ENCODE measurements at regions not wholly inside any gene's neighbourhood (a gene's known extent, or its start where the extent isn't known, plus 50 kb on each side); places are given as distances from the start of the nearest gene placed in this dataset.

DNA sequence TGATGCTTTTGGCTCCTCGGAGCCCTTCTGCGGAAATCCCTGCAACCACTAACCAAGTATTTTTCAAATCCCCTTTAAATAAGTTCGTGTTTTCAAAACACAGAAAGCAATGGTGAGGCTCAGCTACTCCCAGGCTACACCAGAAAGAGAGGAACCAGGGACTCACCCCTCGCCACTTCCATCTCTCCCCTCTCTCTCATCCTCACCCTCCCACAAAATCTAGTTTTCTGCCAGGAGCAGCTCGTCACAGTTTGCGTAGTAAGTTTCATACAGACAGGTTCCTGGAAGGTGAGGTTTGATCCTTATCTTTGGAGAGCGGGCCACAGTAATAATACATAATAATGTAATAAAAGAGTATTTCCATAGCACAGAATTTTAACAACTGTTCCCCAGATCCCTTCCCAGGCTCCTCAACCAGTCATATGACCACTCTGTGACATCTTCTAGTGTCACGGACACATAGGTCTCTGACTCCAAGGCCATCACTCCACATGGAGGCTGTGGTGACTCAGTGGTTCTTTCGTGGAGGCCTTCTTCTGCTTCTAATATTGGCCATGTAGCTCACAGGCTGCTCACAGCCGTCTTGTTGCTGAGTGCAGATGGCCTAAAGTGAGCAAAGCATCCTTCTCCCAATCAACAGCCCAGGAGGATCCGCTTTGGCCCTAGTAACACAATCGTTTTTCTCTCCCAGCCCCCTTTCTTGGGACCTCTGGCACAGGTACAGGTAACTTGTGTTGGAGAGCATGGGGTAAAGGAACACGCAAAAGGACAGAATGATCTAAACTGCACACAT, 295.7 kb downstream of the CDC5L start:
- no peak for DNase-seq

DNA sequence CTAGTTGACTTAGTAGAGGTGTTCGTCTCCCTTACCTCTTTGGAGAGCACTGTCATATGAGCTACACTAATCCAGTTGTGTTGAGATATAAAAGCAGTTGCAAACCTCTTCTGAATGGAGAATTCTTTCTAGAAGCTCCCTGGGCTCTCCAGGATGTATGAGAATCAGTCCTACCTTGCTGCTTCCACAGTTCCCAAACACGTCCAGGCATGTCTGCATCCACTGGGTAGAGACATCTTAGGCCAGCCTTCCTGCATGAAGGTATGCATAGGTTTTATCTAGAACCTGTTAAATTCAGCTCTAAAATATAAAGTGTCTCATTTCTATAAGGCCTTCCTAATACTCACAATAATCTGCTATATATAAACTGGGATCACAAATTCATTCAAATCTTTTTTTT, 297.7 kb downstream of the CDC5L start:
- no peak for DNase-seq

DNA sequence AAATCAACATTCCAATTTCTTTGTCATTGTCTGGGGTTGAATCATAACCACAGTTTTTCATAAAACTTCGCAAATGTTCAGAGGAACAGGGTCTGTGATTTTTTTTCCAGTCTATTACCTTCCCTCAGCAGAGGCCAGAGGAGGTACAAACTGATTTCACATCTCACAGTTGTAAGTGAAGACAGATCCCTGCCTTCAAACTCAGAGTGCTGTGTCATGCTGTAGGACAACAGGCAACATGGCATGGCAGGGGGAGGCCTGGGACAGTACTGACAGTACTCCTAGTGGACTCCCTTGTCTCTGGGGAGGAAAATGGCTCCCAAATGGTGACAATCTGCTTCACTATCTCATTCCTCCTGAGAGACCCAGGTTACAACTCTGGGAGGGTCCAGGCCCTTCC, 308.6 kb downstream of the CDC5L start:
- DNase-seq = no peak

DNA sequence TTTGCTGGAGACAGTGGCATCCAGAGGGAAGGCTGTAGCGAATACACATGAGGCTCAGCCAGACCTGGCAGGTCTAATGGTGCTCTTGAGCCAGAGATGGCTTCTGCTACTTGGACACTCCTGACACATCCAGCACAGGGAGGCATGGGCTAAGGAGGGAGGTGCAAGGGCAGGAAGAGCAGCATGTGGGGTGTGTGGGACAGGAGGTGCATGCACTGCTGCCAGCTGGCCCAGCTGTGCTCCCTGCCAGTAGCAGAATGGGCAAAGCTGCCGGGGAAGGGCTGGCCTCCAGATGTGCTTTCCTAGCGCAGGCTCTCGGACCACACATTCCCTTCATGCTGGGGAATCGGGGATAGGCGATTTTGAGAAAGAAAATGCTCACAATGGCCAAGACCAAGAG, 309.2 kb downstream of the CDC5L start:
- DNase-seq = no peak

DNA sequence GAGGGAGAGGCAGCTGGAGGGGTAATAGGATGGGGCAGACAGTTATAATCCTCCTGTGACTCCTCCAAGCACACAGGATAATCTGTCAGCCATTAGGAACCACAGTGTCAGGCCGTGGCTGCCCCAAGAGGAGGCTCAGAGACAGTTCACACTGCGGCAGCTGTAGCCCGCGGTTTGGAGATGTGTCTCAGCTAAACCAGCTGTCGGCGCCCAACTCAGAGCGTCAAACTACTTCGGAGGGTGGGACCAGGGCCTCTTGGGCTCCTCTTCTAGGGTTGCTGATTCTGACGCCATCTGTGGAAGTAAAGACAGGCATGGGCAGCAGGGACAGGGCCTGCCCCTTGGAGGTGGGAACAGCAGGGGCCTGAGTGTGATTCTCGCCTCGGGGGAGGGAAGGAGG, 309.8 kb downstream of the CDC5L start:
- DNase-seq = no peak

DNA sequence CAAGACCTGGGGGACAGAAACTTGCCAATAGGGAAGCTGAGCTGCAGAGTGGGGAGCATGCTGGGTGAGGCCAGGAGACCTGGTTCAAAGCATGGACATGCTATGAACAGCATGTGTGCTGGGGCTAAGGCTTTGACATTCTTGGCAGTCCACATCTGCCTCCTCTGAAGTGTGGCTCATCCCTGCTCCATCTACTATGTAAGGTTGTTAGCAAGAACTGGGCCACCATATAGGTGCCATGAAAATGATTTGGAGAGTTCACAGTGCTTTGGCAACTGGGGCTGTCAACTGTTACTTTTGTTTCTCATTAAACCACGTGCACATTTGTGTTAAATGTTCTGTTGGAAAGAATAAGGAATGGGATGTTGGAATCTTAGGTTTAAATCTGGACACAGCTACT, 311.1 kb downstream of the CDC5L start:
- no peak for DNase-seq

DNA sequence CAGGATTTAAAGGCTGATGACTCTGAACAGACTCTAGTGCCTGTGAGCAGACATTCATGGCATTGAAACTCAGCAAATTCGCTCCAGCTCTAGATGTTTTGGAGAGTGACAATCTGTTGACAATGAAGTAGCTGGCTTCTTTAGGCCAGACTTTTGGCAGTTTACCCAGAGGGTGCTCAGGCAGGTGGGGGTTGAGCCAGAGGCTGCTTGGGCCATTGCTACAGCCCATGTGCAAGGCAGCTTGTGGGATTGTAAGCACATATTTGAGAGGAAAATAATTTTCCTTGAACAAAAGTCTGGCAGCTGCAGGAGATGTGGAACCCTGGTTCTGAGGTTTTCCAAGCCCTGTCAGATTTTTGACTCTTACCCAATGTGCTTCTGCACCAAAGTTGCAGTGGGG, 311.6 kb downstream of the CDC5L start:
- no peak for DNase-seq

DNA sequence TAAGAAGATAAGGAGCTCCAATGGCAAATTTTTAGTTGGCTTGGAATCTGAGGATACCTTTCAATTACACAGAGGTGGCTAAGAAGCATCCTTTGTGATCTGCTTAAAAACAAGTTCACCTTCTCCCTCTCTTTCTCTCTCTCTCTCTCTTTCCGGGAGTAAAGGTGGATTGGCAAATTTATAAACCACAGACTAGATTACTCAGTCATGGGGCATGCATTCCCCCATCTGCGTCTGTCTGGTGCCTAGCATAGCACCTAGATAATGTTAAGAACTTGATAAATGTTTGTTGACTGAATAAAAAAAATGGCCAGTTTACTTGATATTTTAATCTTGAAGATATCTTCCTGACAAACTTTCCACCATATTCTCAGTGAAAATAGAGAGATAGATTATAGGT, 312.3 kb downstream of the CDC5L start:
- peak; percentile 39 for DNase-seq

DNA sequence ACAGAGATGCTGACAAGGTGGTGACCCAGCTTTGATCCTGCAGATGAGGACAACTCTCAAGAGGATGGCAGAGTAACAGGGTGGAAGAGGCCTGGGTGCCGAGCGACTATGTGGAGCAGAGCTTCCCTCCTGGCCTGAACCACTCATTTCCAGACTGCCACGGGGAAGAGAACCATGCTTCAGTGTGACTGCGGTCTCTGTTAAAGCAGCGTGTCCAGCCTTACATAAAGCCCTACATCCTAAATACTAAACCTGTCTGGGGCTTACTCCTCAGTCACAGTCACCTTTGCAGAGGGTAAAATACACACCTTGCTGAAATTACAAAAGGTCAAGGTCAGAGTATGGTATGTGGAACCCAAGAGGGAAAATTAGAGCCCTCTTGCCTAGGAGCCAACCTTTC, 312.9 kb downstream of the CDC5L start:
- no peak for DNase-seq

DNA sequence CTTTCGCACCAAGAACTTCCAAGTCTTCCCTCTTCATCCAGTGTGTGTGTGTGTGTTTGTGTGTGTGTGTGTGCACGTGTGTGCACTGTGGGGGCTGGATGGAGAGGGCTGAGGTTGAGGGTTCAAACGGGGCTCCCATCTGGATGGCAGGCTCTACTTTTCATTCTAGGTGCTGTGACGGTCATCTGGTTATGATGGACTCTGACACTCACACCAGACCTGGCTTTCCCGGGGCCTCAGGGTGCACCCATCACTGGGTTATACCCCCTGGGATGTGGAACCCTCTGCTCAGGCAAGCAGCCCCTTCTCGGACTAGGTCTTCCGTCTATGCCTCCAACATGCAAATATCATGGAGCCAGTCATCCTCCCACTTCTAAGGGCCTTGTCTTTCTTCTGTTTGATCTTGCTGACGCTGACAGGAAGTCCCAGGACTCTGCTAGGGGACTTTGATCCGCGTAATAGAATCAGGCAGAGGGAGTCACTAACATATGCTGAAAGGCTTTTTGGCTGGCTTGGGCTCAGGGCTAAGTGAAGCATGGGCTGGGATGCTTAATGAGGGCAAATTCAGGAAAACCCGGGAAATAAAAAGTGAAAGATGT, 313.6 kb downstream of the CDC5L start:
- no peak for DNase-seq

DNA sequence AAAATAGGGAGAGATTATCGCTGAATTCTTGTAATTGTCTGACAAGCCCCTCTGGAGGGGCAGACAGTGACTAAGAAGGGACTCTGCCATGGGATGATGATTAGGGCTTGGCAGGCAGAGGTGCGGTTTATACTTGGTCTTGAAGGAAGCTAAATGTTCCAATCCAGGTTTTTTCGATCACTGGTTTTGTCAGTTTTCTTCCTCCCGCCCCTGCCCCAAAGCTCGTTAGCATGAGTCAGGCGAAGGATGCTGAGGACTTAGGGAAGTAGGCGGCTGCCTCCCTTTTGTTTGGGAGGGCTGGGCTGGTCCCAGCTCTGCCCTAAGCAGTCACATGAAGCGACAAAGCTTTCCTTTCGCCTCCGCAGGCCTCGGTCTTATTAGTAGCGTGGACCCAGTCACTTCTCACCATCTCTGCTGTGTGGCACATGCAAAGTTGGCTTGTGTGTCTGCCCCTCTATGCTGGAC, 314.2 kb downstream of the CDC5L start:
- DNase-seq = no peak

DNA sequence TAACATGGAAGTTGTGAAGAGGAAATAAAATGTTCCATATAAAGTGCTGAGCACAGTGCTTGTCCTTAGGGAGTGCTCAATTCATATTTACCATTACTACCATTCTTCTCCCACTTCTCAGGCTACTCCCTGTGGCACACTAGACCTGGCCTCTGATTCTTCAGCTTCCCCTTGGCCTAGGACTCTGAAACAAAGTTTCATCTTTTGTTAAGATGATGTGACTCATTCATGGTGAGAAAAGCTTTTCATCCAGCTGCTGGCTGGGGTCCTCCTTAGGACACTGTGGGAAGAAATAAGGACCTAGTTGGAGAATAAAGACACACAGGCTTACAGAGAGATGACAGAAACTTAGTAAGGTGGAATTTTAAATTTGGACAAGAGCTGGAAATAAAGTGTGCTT, 314.8 kb downstream of the CDC5L start:
- no peak for DNase-seq

DNA sequence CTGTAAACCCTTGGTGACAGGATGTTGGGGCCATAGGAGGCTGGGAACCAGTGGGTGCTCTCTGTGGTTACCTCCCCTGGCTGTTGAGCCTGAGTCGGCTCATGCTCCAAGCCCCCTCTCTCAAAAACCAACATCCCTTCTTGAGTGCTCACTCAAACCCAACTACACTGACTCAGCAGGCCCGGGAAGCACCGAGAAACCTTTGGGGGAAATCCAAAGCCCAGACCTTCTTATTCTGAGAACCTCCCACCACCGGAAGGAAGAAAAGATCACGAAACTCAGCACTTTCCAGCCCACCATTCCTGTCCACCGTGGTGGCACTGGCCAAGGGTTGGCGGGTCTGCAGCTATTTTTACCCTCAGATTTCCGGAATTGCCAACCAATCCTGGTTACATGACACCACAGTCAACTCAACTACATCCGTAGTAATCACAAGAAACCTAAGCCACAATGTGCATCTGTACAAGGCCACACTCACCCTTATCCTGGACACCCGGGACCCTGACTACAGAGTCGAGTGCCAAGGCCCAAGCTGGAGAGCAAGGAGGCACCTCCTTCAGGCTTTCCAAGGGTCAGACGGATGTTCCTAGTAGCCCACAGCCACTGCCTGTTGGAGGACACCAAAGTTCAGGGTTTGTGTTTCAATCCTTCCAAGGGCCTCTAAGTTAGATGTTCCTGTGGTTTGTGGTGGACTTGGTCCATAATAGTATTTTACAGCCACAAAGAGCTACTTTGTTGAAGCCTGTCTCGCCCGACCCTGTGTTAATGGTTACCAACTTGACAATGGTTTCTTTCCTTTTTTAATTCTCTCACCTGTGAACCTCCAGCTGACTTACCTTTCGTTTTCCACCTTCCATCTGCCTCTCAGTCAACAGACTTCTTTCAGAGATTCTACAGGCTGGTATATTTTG, 317.0 kb downstream of the CDC5L start:
- DNase-seq = no peak

DNA sequence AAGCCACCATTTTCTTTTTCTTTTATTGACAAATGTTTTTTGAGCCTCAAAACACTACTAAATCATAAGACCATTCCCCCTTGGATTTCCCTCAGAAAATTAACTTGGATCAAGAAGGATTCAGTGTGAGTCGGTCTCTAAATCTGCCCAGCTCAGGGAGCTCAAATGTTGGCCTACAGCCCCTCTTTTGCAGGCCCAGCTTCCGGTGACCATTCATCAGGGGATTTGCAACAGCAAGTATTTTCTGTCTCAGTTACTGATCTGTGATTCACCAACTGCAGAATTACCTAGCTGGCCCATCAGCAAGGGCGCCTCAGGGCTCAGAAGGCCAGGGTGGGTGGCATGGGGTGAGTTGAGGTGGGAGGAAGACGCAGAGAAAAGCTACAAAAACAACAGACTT, 318.1 kb downstream of the CDC5L start:
- no peak for DNase-seq

DNA sequence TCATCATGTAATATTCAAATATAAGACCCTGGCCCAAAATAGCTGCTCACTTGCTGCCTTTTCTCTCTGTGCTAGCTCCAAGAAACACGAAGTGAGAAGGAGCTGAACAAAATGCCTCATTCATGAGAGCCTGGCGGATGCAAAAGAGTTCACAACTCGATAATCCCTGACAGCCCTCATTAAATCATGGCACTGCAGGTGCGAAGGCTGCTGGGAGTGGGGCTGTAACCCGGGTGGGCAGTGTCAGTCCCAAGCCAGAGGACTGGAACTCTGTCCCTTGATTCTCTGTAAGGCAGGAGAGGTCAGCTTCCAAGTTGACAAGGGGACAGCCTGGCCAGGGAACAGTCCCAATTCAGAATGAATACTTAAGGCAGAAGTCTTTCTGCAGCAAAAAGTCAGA, 318.5 kb downstream of the CDC5L start:
- DNase-seq = no peak

DNA sequence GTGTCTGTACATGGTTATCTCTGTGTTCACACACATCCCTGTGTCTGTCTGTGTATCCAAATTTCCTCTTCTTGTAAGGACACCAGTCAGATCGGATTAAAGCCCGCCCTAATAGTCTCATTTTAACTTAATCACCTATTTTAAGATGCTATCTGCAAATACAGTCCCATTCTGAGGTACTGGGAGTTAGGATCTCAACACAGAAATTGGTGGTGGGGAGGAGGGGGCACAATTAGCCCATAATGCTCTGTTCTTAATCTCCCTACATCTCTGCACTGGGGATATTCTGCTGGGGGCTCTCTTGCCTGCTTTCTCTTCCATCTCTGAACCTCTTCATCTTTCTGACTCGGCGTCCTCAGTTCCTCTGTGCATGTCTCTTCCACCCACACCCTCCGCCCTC, 320.7 kb downstream of the CDC5L start:
- DNase-seq = no peak

DNA sequence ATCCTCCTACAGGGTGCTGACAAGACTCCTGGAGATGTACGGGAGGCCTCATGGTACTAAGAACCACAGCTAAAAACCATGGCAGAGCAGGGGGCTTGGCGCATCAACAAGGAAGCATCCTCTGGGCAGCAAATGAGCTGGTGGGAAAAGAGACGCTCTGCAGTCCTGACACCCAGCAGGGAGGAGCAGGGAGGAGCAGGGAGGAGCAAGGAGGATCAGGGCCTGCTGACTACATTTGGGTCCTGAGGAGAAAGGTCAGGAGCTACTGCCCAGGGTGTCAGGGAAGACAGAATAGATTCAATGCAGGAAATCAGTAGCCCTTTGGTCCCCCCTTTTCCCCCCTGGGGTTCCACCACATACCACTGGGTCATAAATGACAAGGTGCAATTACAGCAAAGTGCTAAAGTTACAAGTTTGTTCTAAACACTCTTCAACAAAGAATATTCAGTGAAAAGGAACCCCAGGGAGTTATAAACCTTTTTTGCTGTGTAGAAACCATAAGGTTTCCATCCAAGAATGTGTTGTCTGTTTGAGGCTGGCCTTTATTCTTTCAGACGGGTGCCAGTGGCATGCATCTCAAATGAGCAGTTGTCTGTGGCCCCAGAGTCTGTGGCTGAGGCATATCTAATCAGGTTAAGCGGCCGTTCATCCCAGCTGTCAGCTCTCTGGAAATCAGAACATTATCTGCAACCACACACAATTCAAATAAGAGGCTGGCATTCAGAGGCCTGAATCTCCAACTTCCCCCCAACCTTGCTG, 325.0 kb downstream of the CDC5L start:
- DNase-seq = no peak

DNA sequence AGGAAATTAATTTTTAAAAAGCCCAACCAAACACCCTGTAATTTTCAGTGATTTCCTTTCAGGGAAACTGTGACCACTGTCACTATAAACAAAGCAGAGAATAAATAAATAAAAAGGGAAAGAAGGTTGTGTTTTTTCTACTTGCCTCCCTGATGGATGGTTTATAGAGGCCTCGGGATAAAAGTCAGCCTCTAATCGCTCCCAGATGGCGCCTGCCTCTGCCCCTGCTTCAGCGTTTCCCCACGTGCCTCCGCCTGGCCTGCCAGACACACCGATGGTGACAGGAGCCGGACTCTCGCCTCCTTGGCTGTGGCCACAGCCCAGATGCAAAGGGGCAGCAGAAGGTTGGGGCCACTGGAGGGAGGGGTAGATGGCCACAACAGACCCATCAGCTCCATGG, 327.7 kb downstream of the CDC5L start:
- no peak for DNase-seq

DNA sequence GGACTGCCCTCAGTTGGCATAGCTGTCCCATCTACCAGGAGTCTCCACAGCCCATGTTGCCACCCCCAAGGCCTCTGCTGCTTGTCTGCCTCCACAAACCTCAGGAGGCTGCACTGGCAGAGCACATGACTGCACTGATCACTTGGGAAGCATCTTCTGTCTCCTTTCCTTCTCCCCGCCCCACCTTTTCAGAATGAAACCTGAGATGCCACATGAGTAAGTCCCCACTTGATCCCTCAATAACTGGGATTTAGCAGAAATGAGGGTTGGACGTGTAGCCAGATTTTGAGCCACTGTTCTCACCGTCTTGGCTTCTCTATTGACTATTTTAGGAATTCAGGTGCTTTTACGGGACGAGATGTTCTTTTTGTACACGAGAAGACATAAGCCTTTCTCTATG, 328.4 kb downstream of the CDC5L start:
- DNase-seq = no peak

DNA sequence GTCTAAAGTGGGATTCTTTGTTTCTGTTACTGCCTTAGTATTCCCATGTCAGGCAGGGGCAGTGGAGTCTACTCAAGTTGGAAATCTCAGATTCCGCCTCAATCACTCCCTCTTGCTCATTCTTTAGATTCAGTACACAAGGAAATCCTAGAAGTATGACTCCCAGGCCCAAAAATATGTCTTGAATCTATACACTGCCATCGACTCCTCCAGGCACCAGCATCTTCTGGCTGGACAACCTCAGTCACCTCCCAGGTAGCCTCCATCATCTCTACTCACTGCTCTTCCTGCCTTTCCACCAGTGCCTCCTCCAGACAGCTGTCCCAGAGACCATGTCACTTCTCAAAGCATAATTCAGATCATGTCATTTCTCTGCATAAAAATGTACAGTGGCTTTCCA, 329.9 kb downstream of the CDC5L start:
- DNase-seq = no peak

DNA sequence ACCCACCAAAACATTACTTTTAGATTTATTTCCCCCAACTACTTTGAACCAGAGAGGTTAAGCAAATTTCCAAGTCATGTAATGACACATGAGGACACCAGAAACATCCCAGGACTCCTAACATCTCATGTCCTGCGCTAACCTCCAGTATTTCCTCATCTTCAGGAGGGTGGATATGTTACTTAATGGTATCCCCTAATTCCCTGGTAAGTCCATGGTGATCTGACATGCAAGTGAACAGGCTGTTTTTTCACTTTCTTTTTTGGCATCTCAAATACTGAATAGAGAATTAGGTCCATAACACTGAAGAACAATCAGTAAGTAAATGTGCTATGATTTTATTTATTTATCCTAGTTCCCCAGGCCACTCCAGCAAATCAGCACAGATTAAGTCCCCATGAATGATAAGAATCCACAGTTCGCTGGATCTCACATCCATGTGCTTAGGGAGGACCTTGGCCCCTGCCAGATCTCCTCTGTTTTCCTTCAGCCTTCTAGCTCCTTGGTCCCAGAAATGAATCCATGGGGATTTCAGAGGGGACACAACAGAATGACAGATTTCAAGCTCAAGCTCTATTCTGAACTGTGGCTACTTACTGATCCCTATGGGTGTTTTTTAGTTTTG, 334.6 kb downstream of the CDC5L start:
- no peak for DNase-seq

DNA sequence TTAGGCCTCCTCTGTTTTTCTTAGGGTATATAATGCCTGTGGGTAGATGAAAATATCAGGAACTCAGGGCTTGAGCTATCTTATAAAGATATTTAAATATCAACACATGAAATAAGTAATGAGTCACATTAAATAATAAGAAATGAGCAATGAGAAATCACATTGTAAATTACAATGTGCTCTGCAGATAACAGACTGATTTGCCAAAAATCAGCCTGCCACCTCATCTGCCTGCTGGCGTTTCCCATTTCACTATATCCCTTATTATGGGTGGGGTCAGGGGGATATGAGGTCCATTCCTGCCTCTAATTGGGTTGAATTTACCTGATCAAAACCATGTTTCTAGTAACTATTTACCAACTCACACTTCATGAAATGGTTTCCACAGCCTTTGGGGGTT, 335.2 kb downstream of the CDC5L start:
- no peak for DNase-seq
